ENCODE measurements at regions not wholly inside any gene's neighbourhood (a gene's known extent, or its start where the extent isn't known, plus 50 kb on each side); places are given as distances from the start of the nearest gene placed in this dataset.

DNA sequence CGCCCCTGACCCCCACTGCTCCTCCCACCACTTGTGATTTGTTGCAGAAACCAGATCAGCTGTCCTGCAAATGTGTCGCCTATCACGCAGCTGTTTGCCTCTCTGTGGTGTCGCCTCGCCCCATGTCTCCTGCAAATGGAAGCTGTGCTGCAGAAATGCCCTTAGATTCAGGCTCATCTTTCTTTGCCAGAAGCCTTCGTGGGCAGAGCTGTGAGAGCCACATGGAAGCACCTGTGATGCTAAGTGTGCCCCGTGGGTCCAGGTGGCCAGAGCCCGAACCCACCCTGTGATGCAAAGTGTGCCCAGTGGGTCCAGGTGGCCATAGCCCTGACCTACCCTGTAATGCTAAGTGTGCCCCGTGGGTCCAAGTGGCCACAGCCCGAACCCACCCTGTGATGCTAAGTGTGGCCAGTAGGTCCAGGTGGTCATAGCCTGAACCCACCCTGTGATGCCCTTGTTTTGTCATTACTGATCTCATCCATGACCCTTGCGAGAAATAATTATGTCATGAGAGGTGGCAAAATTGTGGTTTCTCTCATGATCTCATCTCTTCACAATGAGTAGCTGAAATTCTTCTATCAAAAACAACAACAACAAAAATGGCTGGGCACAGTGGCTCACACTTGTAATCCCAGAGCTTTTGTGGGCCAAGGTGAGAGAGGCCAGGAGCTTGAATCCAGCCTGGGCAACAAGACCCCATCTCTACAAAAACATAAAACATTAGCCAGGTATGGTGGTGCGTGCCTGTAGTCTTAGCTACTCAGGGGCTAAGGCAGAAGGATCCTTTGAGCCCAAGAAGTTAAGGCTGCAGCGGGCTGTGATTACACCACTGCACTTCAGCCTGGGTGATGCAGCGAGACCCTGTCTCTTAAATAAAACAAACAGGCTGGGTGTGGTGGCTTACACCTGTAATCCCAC, 187.4 kb downstream of the GOLGA6L6 start:
- TF ChIP-seq CTCF (IDR thresholded peaks at IDR 0.05; ENCODE audit: borderline replicate concordance, insufficient read depth, low read depth, low read length), result no peak
- H3K4me3 ChIP-seq (ENCODE audit: low read depth, low read length), result no peak overlapping the region

DNA sequence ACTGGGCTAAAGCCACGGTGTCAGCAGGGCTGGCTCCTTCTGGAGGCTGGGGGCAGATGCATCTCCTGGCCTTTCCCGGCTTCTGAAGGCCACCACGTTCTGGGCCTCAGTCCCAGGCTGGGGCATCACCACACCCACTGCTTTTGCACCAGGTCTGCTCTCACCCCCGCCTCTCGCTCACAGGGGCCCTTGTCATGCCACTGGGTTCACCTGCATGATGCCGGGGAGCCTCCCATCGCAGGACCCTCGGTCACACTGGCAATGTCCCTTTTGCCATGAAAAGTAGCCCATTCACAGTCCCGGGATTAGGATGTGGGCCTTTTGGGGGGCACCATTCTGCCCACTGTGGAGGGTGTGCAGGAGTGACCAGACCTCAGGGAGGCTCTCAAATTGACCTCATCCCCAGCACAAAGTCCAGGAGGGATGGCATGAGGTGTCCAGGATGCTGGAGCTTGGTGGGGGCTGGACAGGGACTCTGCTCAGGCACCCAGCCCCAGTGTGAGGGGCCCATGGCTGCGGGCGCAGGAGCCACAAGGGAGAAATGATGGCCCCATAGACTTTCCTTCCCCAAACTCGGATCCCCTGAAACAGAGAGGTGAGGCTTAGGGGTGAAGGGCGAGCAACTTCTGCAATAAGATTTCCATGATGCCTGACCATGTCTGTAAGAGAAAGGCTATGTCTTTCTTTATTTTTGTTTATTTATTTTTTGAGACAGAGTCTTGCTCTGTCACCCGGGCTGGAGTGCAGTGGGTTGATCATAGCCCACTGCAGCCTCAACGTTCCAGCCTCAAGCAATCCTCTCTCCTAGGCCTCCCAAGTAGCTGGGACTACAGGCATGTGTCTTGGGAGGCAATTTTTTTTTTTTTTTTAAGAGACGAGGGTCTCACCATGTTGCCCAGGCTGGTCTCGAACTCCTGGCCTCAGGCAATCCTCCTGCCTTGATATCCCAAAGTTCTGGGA, 189.1 kb downstream of the GOLGA6L6 start:
- no peak overlapping the region for H3K4me3 ChIP-seq (ENCODE audit: low read depth, low read length)
- TF ChIP-seq CTCF (IDR thresholded peaks at IDR 0.05; ENCODE audit: borderline replicate concordance, insufficient read depth, low read depth, low read length), result no peak

GRCh38 chr15:20351448-20351971, 190.1 kb downstream of the GOLGA6L6 start:
- no peak for TF ChIP-seq CTCF (IDR thresholded peaks at IDR 0.05; ENCODE audit: borderline replicate concordance, insufficient read depth, low read depth, low read length)
- H3K4me3 ChIP-seq (ENCODE audit: low read depth, low read length), result no peak overlapping the region

GRCh38 chr15:20349774-20350498, 191.7 kb downstream of the GOLGA6L6 start:
- no peak for TF ChIP-seq CTCF (IDR thresholded peaks at IDR 0.05; ENCODE audit: borderline replicate concordance, insufficient read depth, low read depth, low read length)
- no peak overlapping the region for H3K4me3 ChIP-seq (ENCODE audit: low read depth, low read length)

GRCh38 chr15:20348900-20349773, 192.5 kb downstream of the GOLGA6L6 start:
- no peak overlapping the region for H3K4me3 ChIP-seq (ENCODE audit: low read depth, low read length)
- TF ChIP-seq CTCF (IDR thresholded peaks at IDR 0.05; ENCODE audit: borderline replicate concordance, insufficient read depth, low read depth, low read length), result no peak
